Uterus (tissue), 2 donors: ENCODE measurements at regions not wholly inside any gene's neighbourhood (a gene's known extent, or its start where the extent isn't known, plus 50 kb on each side); places are given as distances from the start of the nearest gene placed in this dataset.

ENCODE experiments used
- CTCF ChIP-seq, 4 experiments: fragments of 200-600 bp in 2 of 4; fragments of 450-650 bp in 2 of 4; sonication (generic) in 2 of 4; IDR thresholded peaks; one replicate each; pipeline ENCODE4 v1.5.1; 2016 to 2019; ENCODE audit warnings: antibody characterized with exemption in 4 of 4, mild to moderate bottlenecking in 2 of 4, moderate library complexity in 1 of 4
- POLR2A ChIP-seq, 2 donors: fragments of 450-650 bp; IDR thresholded peaks; one replicate each; pipeline ENCODE4 v1.6.1; 2016; ENCODE audit warnings: antibody characterized with exemption in 2 of 2, mild to moderate bottlenecking in 1 of 2, moderate library complexity in 1 of 2

GRCh38 chr1:238409932-238410331 lies 519.2 kb upstream of the ZP4 start:
- TF ChIP-seq CTCF (IDR thresholded peaks at IDR 0.05) (no peak), POLR2A (IDR thresholded peaks at IDR 0.05) (no peak)
